K562 (cell line): ENCODE measurements at regions not wholly inside any gene's neighbourhood (a gene's known extent, or its start where the extent isn't known, plus 50 kb on each side); places are given as distances from the start of the nearest gene placed in this dataset.

Experiments used
- ATAC-seq: fragments of 200-7000 bp; cut with Tn5 transposase; 3 replicates; pipeline ENCODE4 v1.9.1; 2020; ENCODE audit warnings: moderate library complexity
- BruUV-seq: library from RNA; stranded (reverse); fragments of 400-500 nt; replicated peaks from 2 replicates; lab custom pipeline; 2021; lab: Mats Ljungman, UMichigan
- CTCF ChIA-PET: fragments of 300-600 bp; formaldehyde crosslinking; extraction: SDS; loops from one replicate; lab custom pipeline; 2021; ENCODE audit warnings: low intra/inter-chr PET ratio; lab: Yijun Ruan, JAX
- POLR2A ChIA-PET: fragments of 300-600, 350-650 bp; sonication (Branson Sonifier 250); formaldehyde crosslinking; extraction: SDS; loops from one replicate; lab custom pipeline; 2021; ENCODE audit warnings: antibody characterized with exemption, inconsistent platforms; lab: Yijun Ruan, JAX
- DNase-seq, 4 experiments: peaks; one replicate each; pipeline versions ENCODE4 v3.0.0 to v3.0.0-alpha.2; 2011 to 2018; ENCODE audit warnings: low spot score in 3 of 4, mixed read lengths in 3 of 4; ENCODE audit errors: extremely low read depth in 1 of 4
- FAIRE-seq: peaks from 2 replicates; lab custom pipeline; 2011; peaks lifted over from hg19 to GRCh38; lab: Jason Lieb, UNC
- H2AFZ ChIP-seq: 2 replicates; pipeline ENCODE4 v1.6.0; 2011; ENCODE audit warnings: low read depth, low read length, control low read depth, inconsistent platforms
- H3K27ac ChIP-seq: fragments of 200-600 bp; 3 replicates; pipeline ENCODE4 v1.8.0; 2011; ENCODE audit warnings: low read depth, mild to moderate bottlenecking, control low read depth, inconsistent platforms, low read length, moderate library complexity, mixed read lengths; ENCODE audit errors: extremely low read depth
- H3K27me3 ChIP-seq, 2 experiments: fragments of 300-600 bp in 1 of 2; 2 replicates in 1 of 2; 3 replicates in 1 of 2; pipeline versions ENCODE4 v1.6.0 to v1.8.0; 2011; ENCODE audit warnings: inconsistent platforms in 2 of 2, low read length in 2 of 2, mild to moderate bottlenecking in 1 of 2, mixed read lengths in 1 of 2, moderate library complexity in 1 of 2; ENCODE audit not compliant: control insufficient read depth in 2 of 2, insufficient read depth in 2 of 2
- H3K36me3 ChIP-seq: fragments of 300-600 bp; 3 replicates; pipeline ENCODE4 v1.8.0; 2011; ENCODE audit warnings: mild to moderate bottlenecking, low read length, inconsistent platforms; ENCODE audit not compliant: control insufficient read depth, insufficient read depth
- H3K4me1 ChIP-seq, 2 experiments: fragments of 200-600 bp in 1 of 2; replicated peaks in 1 of 2; 2 replicates in 1 of 2; 3 replicates in 1 of 2; pipeline versions ENCODE4 v1.5.1 to v1.8.0; 2011; ENCODE audit warnings: inconsistent platforms in 2 of 2, low read length in 2 of 2, mild to moderate bottlenecking in 1 of 2, mixed read lengths in 1 of 2, moderate library complexity in 1 of 2; ENCODE audit not compliant: control insufficient read depth in 2 of 2, insufficient read depth in 2 of 2
- H3K4me2 ChIP-seq: 2 replicates; pipeline ENCODE4 v1.6.1; 2011; ENCODE audit warnings: low read length, control low read depth, inconsistent platforms, mixed read lengths; ENCODE audit not compliant: insufficient read depth
- H3K4me3 ChIP-seq: fragments of 200-600 bp; sonication (generic), shearing (Covaris generic); 2 replicates; pipeline ENCODE4 v1.5.1; 2016; ENCODE audit warnings: control low read depth, inconsistent platforms
- H3K79me2 ChIP-seq: fragments of 200-600 bp; 3 replicates; pipeline ENCODE4 v1.8.0; 2011; ENCODE audit warnings: low read length, inconsistent platforms; ENCODE audit not compliant: control insufficient read depth, insufficient read depth
- H3K9ac ChIP-seq, 2 experiments: 2 replicates each; pipeline versions ENCODE4 v1.6.0 to v1.6.1; 2011; ENCODE audit warnings: low read depth in 2 of 2, low read length in 2 of 2, control low read depth in 1 of 2, inconsistent platforms in 1 of 2, mild to moderate bottlenecking in 1 of 2, mixed read lengths in 1 of 2; ENCODE audit not compliant: insufficient read depth in 1 of 2
- H3K9me1 ChIP-seq: one replicate; pipeline ENCODE4 v1.6.0; 2011; ENCODE audit warnings: inconsistent platforms, mild to moderate bottlenecking, low read length, moderate library complexity; ENCODE audit not compliant: control insufficient read depth, insufficient read depth
- H3K9me3 ChIP-seq: replicated peaks from 2 replicates; pipeline ENCODE4 v1.5.1; 2011; ENCODE audit warnings: low read depth, low read length, inconsistent platforms; ENCODE audit not compliant: control insufficient read depth, insufficient read depth
- H4K20me1 ChIP-seq: replicated peaks from 2 replicates; pipeline ENCODE4 v1.6.1; 2011; ENCODE audit warnings: low read length, inconsistent platforms, mixed read lengths; ENCODE audit not compliant: control insufficient read depth, insufficient read depth
- CBFA2T3 ChIP-seq: fragments of 450-650 bp; IDR thresholded peaks from 2 replicates; pipeline ENCODE4 v1.6.1; 2017
- DMBX1 ChIP-seq: fragments of 250-450 bp; sonication (Bioruptor Pico); IDR thresholded peaks from 2 replicates; pipeline ENCODE4 v1.8.0; 2022; ENCODE audit warnings: inconsistent platforms, mild to moderate bottlenecking, moderate library complexity, borderline replicate concordance
- FOXA1 ChIP-seq: fragments of 450-650 bp; IDR thresholded peaks from 2 replicates; pipeline ENCODE4 v1.6.1; 2016; ENCODE audit warnings: mild to moderate bottlenecking, borderline replicate concordance
- FOXO4 ChIP-seq: fragments of 450-650 bp; formaldehyde crosslinking; IDR thresholded peaks from 2 replicates; pipeline ENCODE4 v1.4.0; 2020; ENCODE audit warnings: mild to moderate bottlenecking, moderate library complexity
- HDAC3 ChIP-seq: fragments of 450-650 bp; IDR thresholded peaks from 2 replicates; pipeline ENCODE4 v1.6.1; 2018; ENCODE audit warnings: borderline replicate concordance, mild to moderate bottlenecking, moderate library complexity; ENCODE audit not compliant: partially characterized antibody
- HIVEP1 ChIP-seq: fragments of 250-450 bp; sonication (Bioruptor Pico); IDR thresholded peaks from 2 replicates; pipeline ENCODE4 v1.4.0; 2020; ENCODE audit warnings: mild to moderate bottlenecking
- JUND ChIP-seq, 2 experiments: IDR thresholded peaks; 2 replicates in 1 of 2; 3 replicates in 1 of 2; pipeline ENCODE4 v1.6.1; 2011; ENCODE audit warnings: borderline replicate concordance in 2 of 2, low read depth in 2 of 2, low read length in 2 of 2, improper control_type of control experiment in 1 of 2, missing biosample characterization in 1 of 2, missing genetic modification characterization in 1 of 2, missing genetic modification reagents in 1 of 2
- NCOA1 ChIP-seq: fragments of 450-650 bp; IDR thresholded peaks from 2 replicates; pipeline ENCODE4 v1.6.1; 2016; ENCODE audit warnings: low read depth
- SREBF2 ChIP-seq: sonication (generic); formaldehyde crosslinking; IDR thresholded peaks from 2 replicates; pipeline ENCODE4 v1.4.0; 2020; ENCODE audit warnings: mild to moderate bottlenecking, missing genetic modification reagents
- TCF3 ChIP-seq: sonication (generic); formaldehyde crosslinking; IDR thresholded peaks from 2 replicates; pipeline ENCODE4 v1.4.0; 2020; ENCODE audit warnings: mild to moderate bottlenecking, missing genetic modification reagents
- USF1 ChIP-seq: sonication (generic); formaldehyde crosslinking; IDR thresholded peaks from 2 replicates; pipeline ENCODE4 v1.9.0; 2022; ENCODE audit warnings: mild to moderate bottlenecking, missing genetic modification reagents
- ZNF12 ChIP-seq: sonication (generic); formaldehyde crosslinking; IDR thresholded peaks from 2 replicates; pipeline ENCODE4 v1.4.0; 2020; ENCODE audit warnings: mild to moderate bottlenecking, missing genetic modification reagents
- WGBS: fragments of 100-300 bp; shearing (Covaris generic); methylation state at CpG from one replicate; pipeline ENCODE4 v1.1.6; 2016; ENCODE audit warnings: low coverage, mixed read lengths; ENCODE audit not compliant: insufficient coverage; ENCODE audit errors: missing lambda C conversion rate; 5-methylcytosine and 5-hydroxymethylcytosine counted together
- in situ Hi-C: fragments of 300-500 bp; cut with MboI; formaldehyde crosslinking; loops from 4 replicates; pipeline ENCODE4 v1.15.0; 2018; ENCODE audit warnings: inconsistent platforms, mixed read lengths
- intact Hi-C: fragments of 100-400 bp; cut with micrococcal nuclease; formaldehyde crosslinking; loops from 2 replicates; pipeline ENCODE4 v1.14.2; 2022
- TF ChIP-seq, protein P1 (sequence below), 2 experiments: fragments of 450-650 bp; IDR thresholded peaks; 2 replicates each; pipeline ENCODE4 v1.6.1; 2016

DNA sequence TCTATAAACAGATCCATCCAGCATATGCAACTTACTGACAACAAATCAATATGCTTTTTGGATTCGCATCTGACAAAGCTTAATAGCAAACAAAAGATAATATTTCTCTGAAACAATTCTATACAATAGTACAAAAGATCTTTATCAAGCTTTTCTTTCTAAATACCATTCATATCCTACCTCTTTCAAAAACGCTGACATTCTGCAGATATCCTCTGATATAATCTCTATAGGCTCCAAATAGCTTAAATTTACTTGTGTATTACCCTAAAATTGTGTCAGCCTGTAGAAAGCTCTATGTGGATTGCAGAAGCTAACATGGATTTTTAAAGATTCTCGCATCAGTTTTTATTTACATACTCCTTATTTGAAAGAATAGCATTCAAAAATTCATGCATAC is 260.6 kb downstream of the GASK1B start (continued):
- TF ChIP-seq FOXO4 (no peak), USF1 (CRISPR knock-in tag) (no peak)

DNA sequence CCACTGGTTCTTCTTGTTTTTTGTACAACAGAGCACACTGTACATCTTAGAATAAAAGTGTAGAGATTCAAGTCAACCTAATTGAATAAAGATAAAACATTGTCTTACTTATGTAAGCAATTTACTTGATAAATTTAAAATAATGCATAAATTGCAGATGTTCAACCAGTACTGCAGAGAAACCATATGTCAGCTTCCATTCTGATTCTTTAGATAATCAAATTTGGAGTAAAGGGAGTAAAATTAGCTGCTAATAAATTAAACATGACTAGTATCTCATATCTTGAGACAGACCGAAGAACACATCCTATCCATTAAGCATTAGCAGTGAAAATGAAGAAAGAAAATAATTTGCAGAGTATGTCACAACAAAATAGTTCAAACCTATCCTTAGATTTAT is 261.2 kb downstream of the GASK1B start:
- CTCF ChIA-PET = no interaction called here

More for the DNA sequence above, 261.2 kb downstream of the GASK1B start:
- Histone ChIP-seq H2AFZ (no peak overlapping the region), H3K9me3 (no peaks in the 10 kb centered on the region; the same call in 1 of the 2 replicates), H3K27me3 (no peaks in the 10 kb centered on the region), H3K79me2 (no peaks in the 10 kb centered on the region), H3K4me2 (no peak overlapping the region), H3K27ac (no peak overlapping the region), H3K36me3 (no peaks in the 10 kb centered on the region), H3K4me1 (no peaks in the 10 kb centered on the region), H4K20me1 (no peaks in the 10 kb centered on the region), H3K9ac (no peak overlapping the region), H3K9me1 (no peaks in the 10 kb centered on the region), H3K4me3 (no peak overlapping the region)
- TF ChIP-seq HDAC3 (no peak), DMBX1 (CRISPR knock-in tag) (no peak), NCOA1 (no peak), HIVEP1 (CRISPR knock-in tag) (no peak), CBFA2T3 (no peak), JUND (IDR thresholded peaks at IDR 0.05; ENCODE audit: borderline replicate concordance, low read depth, low read length) (no peak), JUND (tag; IDR thresholded peaks at IDR 0.05; ENCODE audit: borderline replicate concordance, low read depth, low read length) (no peak), ZNF12 (CRISPR knock-in tag) (no peak), SREBF2 (CRISPR knock-in tag) (no peak), FOXA1 (no peak), TCF3 (CRISPR knock-in tag) (no peak)
- TF ChIP-seq, protein P1, sequence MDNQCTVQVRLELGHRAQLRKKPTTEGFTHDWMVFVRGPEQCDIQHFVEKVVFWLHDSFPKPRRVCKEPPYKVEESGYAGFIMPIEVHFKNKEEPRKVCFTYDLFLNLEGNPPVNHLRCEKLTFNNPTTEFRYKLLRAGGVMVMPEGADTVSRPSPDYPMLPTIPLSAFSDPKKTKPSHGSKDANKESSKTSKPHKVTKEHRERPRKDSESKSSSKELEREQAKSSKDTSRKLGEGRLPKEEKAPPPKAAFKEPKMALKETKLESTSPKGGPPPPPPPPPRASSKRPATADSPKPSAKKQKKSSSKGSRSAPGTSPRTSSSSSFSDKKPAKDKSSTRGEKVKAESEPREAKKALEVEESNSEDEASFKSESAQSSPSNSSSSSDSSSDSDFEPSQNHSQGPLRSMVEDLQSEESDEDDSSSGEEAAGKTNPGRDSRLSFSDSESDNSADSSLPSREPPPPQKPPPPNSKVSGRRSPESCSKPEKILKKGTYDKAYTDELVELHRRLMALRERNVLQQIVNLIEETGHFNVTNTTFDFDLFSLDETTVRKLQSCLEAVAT (IDR thresholded peaks at IDR 0.05) = no peak
- in situ Hi-C loops (no loop called here), intact Hi-C loops (no loop called here)
- WGBS = 0% methylated on average over 1 of the region's 1 CpG
- POLR2A ChIA-PET = no interaction called here
- ATAC-seq (no peak), FAIRE-seq (no peak), DNase-seq (no peak)
- no TSS peak for BruUV-seq
